PC-9 (cell line): ENCODE measurements at regions not wholly inside any gene's neighbourhood (a gene's known extent, or its start where the extent isn't known, plus 50 kb on each side); places are given as distances from the start of the nearest gene placed in this dataset.

Experiments used
- BruUV-seq: library from RNA; stranded (reverse); fragments of 400-500 nt; replicated peaks from 2 replicates; lab custom pipeline; 2021; lab: Mats Ljungman, UMichigan
- CTCF ChIA-PET: fragments of 300-600 bp; sonication (Branson Sonifier 250); formaldehyde crosslinking; loops from one replicate; lab custom pipeline; 2022; ENCODE audit warnings: antibody characterized with exemption; lab: Charles Lee
- POLR2A ChIA-PET: fragments of 300-600 bp; sonication (Branson Sonifier 250); formaldehyde crosslinking; loops from one replicate; lab custom pipeline; 2022; ENCODE audit warnings: antibody characterized with exemption; ENCODE audit not compliant: unreplicated experiment; lab: Charles Lee
- DNase-seq, 2 experiments: peaks; one replicate each; pipeline versions ENCODE4 v3.0.0 to v3.0.0-alpha.2; 2015 to 2022; ENCODE audit warnings: mixed read lengths in 1 of 2
- H2AFZ ChIP-seq: fragments of 200-600 bp; sonication (generic); 2 replicates; pipeline ENCODE4 v1.8.1; 2017; ENCODE audit warnings: antibody characterized with exemption
- H3F3A ChIP-seq: fragments of 200-600 bp; sonication (generic); 2 replicates; pipeline ENCODE4 v1.8.1; 2017; ENCODE audit warnings: antibody characterized with exemption, mild to moderate bottlenecking, low read depth; ENCODE audit not compliant: insufficient read depth
- H3K27ac ChIP-seq: fragments of 200-600 bp; sonication (generic); 2 replicates; pipeline ENCODE4 v1.6.1; 2016; ENCODE audit warnings: mixed run types
- H3K27me3 ChIP-seq: fragments of 200-600 bp; sonication (generic); 2 replicates; pipeline ENCODE4 v1.6.1; 2016; ENCODE audit warnings: low read depth, mixed run types; ENCODE audit not compliant: insufficient read depth
- H3K36me3 ChIP-seq: fragments of 200-600 bp; sonication (generic); 2 replicates; pipeline ENCODE4 v1.6.1; 2016; ENCODE audit warnings: low read depth, mixed run types
- H3K4me1 ChIP-seq: fragments of 200-600 bp; sonication (generic); replicated peaks from 2 replicates; pipeline ENCODE4 v1.6.1; 2016; ENCODE audit warnings: mixed run types; ENCODE audit not compliant: insufficient read depth
- H3K4me2 ChIP-seq: fragments of 200-600 bp; sonication (generic); 2 replicates; pipeline ENCODE4 v1.6.1; 2017; ENCODE audit warnings: mixed run types
- H3K4me3 ChIP-seq: fragments of 200-600 bp; sonication (generic); 2 replicates; pipeline ENCODE4 v1.6.1; 2016; ENCODE audit warnings: mixed run types
- H3K79me2 ChIP-seq: fragments of 200-600 bp; sonication (generic); 2 replicates; pipeline ENCODE4 v1.6.1; 2017; ENCODE audit warnings: low read depth, mixed run types
- H3K9me2 ChIP-seq: fragments of 200-600 bp; sonication (generic); 2 replicates; pipeline ENCODE4 v1.8.1; 2017; ENCODE audit warnings: mild to moderate bottlenecking; ENCODE audit not compliant: insufficient read depth
- H3K9me3 ChIP-seq: fragments of 200-600 bp; sonication (generic); 2 replicates; pipeline ENCODE4 v1.8.1; 2016; ENCODE audit warnings: low read depth; ENCODE audit not compliant: insufficient read depth
- H4K20me1 ChIP-seq: fragments of 200-600 bp; sonication (generic); 2 replicates; pipeline ENCODE4 v1.8.1; 2017; ENCODE audit not compliant: insufficient read depth
- CTCF ChIP-seq: fragments of 200-600 bp; sonication (generic); conservative IDR thresholded peaks from 2 replicates; pipeline ENCODE4 v1.6.1; 2017; ENCODE audit warnings: mixed run types, antibody characterized with exemption, mild to moderate bottlenecking, moderate library complexity
- EZH2 ChIP-seq: fragments of 200-600 bp; sonication (generic); IDR thresholded peaks from 2 replicates; pipeline ENCODE4 v1.8.0; 2017; ENCODE audit warnings: antibody characterized with exemption, low read depth
- intact Hi-C: fragments of 100-400 bp; cut with micrococcal nuclease; formaldehyde crosslinking; loops from one replicate; pipeline ENCODE4 v1.10.0; 2022; ENCODE audit not compliant: unreplicated experiment

GRCh38 chr2:155679647-155680046 lies 652.9 kb downstream of the NR4A2 start:
- H3K4me3 ChIP-seq = no peak overlapping the region
- intact Hi-C loops = no loop called here
- TF ChIP-seq EZH2 (no peak), CTCF (no peak)

GRCh38 chr2:155675920-155676319 lies 656.6 kb downstream of the NR4A2 start:
- DNase-seq = no peak
- POLR2A ChIA-PET = no interaction called here
- Histone ChIP-seq H3K4me1 (no peaks in the 10 kb centered on the region), H3K9me3 (no peaks in the 10 kb centered on the region), H3K79me2 (no peaks in the 10 kb centered on the region), H3K36me3 (no peaks in the 10 kb centered on the region), H2AFZ (no peak overlapping the region), H3K27me3 (no peaks in the 10 kb centered on the region), H3K27ac (no peak overlapping the region), H3K4me2 (no peak overlapping the region), H3K4me3 (no peak overlapping the region), H4K20me1 (no peaks in the 10 kb centered on the region), H3F3A (no peaks in the 10 kb centered on the region), H3K9me2 (no peaks in the 10 kb centered on the region)
- BruUV-seq = no TSS peak
- CTCF ChIA-PET = no interaction called here
- TF ChIP-seq EZH2 (no peak), CTCF (no peak)
- intact Hi-C loops = no loop called here

More at GRCh38 chr2:155679647-155680046, 652.9 kb downstream of the NR4A2 start:
- H3K79me2 ChIP-seq = no peaks in the 10 kb centered on the region
- no peaks in the 10 kb centered on the region for H3K9me3 ChIP-seq
- ChIA-PET POLR2A (no interaction called here), CTCF (no interaction called here)
- no peaks in the 10 kb centered on the region for H3K4me1 ChIP-seq
- no peak overlapping the region for H3K27ac ChIP-seq
- no peak overlapping the region for H2AFZ ChIP-seq
- H3K9me2 ChIP-seq = no peaks in the 10 kb centered on the region
- no peaks in the 10 kb centered on the region for H3K36me3 ChIP-seq
- H3K27me3 ChIP-seq = no peaks in the 10 kb centered on the region
- H4K20me1 ChIP-seq = no peaks in the 10 kb centered on the region
- BruUV-seq = no TSS peak
- DNase-seq = no peak
- H3F3A ChIP-seq = no peaks in the 10 kb centered on the region
- no peak overlapping the region for H3K4me2 ChIP-seq

- ChIA-PET POLR2A (no interaction called here), CTCF (no interaction called here)
- no peaks in the 10 kb centered on the region for H3K9me2 ChIP-seq
- H3K4me1 ChIP-seq = no peaks in the 10 kb centered on the region
- no peaks in the 10 kb centered on the region for H4K20me1 ChIP-seq
- H3K27ac ChIP-seq = no peak overlapping the region
- H3K27me3 ChIP-seq = no peaks in the 10 kb centered on the region
- no peaks in the 10 kb centered on the region for H3K9me3 ChIP-seq
- no peak overlapping the region for H2AFZ ChIP-seq
- no TSS peak for BruUV-seq
- no peak for TF ChIP-seq EZH2
- no peak for TF ChIP-seq CTCF
- no peak for DNase-seq
- H3F3A ChIP-seq = no peaks in the 10 kb centered on the region
- intact Hi-C loops = no loop called here
- no peak overlapping the region for H3K4me2 ChIP-seq
- no peak overlapping the region for H3K4me3 ChIP-seq
- no peaks in the 10 kb centered on the region for H3K36me3 ChIP-seq
- H3K79me2 ChIP-seq = no peaks in the 10 kb centered on the region
Observed at GRCh38 chr2:155665704-155666103, 666.8 kb downstream of the NR4A2 start.
